IMR-90 (cell line): ENCODE measurements at regions not wholly inside any gene's neighbourhood (a gene's known extent, or its start where the extent isn't known, plus 50 kb on each side); places are given as distances from the start of the nearest gene placed in this dataset.

Experiments used
- CEBPB ChIP-seq: IDR thresholded peaks from 2 replicates; pipeline ENCODE4 v1.6.1; 2012; ENCODE audit warnings: low read depth, low read length, improper control_type of control experiment
- POLR2A ChIP-seq: IDR thresholded peaks from 2 replicates; pipeline ENCODE4 v1.6.1; 2012; ENCODE audit warnings: mild to moderate bottlenecking, low read depth, low read length
- TF ChIP-seq, protein P1 (sequence below): conservative IDR thresholded peaks from 2 replicates; pipeline ENCODE4 v1.5.1; 2012; ENCODE audit warnings: mild to moderate bottlenecking, low read depth, low read length, improper control_type of control experiment
- TF ChIP-seq, protein P2 (sequence below): fragments of 150-350 bp; IDR thresholded peaks from 2 replicates; pipeline ENCODE4 v1.6.1; 2016; ENCODE audit warnings: low read depth, mild to moderate bottlenecking, low read length, moderate library complexity, borderline replicate concordance

DNA sequence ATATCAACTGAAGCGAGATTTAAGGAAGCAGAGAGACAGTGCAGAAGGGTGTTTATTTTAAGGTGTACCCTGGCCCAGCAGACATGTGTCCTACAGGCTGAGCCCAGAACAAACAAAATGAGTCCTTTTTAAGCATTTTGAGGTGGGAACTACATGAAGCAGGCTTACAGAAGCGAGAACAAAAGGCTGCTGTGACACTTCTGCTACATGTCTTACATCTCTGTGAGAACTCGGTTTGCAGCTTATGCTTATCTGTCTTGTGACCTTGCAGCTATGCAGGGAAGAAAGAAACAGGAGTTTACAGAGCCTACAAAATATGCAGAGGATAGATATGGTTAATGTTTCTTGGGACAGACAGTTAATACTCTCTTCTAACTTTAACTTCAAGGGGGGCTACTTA is 295.9 kb downstream of the CEMIP2 start:
- TF ChIP-seq, protein P1, sequence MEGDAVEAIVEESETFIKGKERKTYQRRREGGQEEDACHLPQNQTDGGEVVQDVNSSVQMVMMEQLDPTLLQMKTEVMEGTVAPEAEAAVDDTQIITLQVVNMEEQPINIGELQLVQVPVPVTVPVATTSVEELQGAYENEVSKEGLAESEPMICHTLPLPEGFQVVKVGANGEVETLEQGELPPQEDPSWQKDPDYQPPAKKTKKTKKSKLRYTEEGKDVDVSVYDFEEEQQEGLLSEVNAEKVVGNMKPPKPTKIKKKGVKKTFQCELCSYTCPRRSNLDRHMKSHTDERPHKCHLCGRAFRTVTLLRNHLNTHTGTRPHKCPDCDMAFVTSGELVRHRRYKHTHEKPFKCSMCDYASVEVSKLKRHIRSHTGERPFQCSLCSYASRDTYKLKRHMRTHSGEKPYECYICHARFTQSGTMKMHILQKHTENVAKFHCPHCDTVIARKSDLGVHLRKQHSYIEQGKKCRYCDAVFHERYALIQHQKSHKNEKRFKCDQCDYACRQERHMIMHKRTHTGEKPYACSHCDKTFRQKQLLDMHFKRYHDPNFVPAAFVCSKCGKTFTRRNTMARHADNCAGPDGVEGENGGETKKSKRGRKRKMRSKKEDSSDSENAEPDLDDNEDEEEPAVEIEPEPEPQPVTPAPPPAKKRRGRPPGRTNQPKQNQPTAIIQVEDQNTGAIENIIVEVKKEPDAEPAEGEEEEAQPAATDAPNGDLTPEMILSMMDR: no peak
- TF ChIP-seq POLR2A: no peak
- TF ChIP-seq, protein P2, sequence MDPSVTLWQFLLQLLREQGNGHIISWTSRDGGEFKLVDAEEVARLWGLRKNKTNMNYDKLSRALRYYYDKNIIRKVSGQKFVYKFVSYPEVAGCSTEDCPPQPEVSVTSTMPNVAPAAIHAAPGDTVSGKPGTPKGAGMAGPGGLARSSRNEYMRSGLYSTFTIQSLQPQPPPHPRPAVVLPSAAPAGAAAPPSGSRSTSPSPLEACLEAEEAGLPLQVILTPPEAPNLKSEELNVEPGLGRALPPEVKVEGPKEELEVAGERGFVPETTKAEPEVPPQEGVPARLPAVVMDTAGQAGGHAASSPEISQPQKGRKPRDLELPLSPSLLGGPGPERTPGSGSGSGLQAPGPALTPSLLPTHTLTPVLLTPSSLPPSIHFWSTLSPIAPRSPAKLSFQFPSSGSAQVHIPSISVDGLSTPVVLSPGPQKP: no peak
- TF ChIP-seq CEBPB: no peak
